ENCODE measurements at regions not wholly inside any gene's neighbourhood (a gene's known extent, or its start where the extent isn't known, plus 50 kb on each side); places are given as distances from the start of the nearest gene placed in this dataset.

- DNase-seq: no peak
Measured at GRCh38 chr14:49463146-49463545, 123.0 kb downstream of the RPS29 start.

- peak; percentile 67 for DNase-seq
Measured at GRCh38 chr14:49461529-49462401, 124.4 kb downstream of the RPS29 start.

- no peak for DNase-seq
Measured at GRCh38 chr14:49460662-49461061, 125.5 kb downstream of the RPS29 start.

- DNase-seq: no peak
Measured at GRCh38 chr14:49456589-49456988, 129.6 kb downstream of the RPS29 start.

GRCh38 chr14:49451938-49452337 lies 134.2 kb downstream of the RPS29 start:
- no peak for DNase-seq

GRCh38 chr14:49449749-49450148 lies 136.4 kb downstream of the RPS29 start:
- DNase-seq: no peak

GRCh38 chr14:49447540-49448107 lies 138.6 kb downstream of the RPS29 start:
- no peak for DNase-seq

GRCh38 chr14:49446801-49447200 lies 139.4 kb downstream of the RPS29 start:
- DNase-seq: no peak

GRCh38 chr14:49438256-49438770 lies 147.9 kb downstream of the RPS29 start:
- DNase-seq: no peak

- no peak for DNase-seq
Measured at GRCh38 chr14:49428076-49428475, 158.1 kb downstream of the RPS29 start.

GRCh38 chr14:49427117-49427516 lies 159.1 kb downstream of the RPS29 start:
- no peak for DNase-seq

GRCh38 chr14:49425921-49426320 lies 160.3 kb downstream of the RPS29 start:
- DNase-seq: no peak

GRCh38 chr14:49424436-49425331 lies 161.5 kb downstream of the RPS29 start:
- no peak for DNase-seq

- DNase-seq: peak; percentile 43
Measured at GRCh38 chr14:49420201-49420600, 166.0 kb downstream of the RPS29 start.

- no peak for DNase-seq
Measured at GRCh38 chr14:49418789-49419188, 167.4 kb downstream of the RPS29 start.

- DNase-seq: no peak
Measured at GRCh38 chr14:49417790-49418189, 168.4 kb downstream of the RPS29 start.

GRCh38 chr14:49408187-49408933 lies 177.8 kb downstream of the RPS29 start:
- DNase-seq: no peak

GRCh38 chr14:49405291-49405690 lies 180.9 kb downstream of the RPS29 start:
- DNase-seq: no peak

- DNase-seq: no peak
Measured at GRCh38 chr14:49401373-49401772, 184.8 kb downstream of the RPS29 start.

- DNase-seq: no peak
Measured at GRCh38 chr14:49396801-49397200, 189.4 kb downstream of the RPS29 start.

- DNase-seq: no peak
Measured at GRCh38 chr14:49381778-49382177, 204.4 kb downstream of the RPS29 start.

- no peak for DNase-seq
Measured at GRCh38 chr14:49367696-49368095, 218.5 kb downstream of the RPS29 start.

- DNase-seq: no peak
Measured at GRCh38 chr14:49366416-49366815, 219.8 kb downstream of the RPS29 start.

Data from stimulated activated CD8-positive, alpha-beta memory T cell treated with anti-CD3 and anti-CD28 coated beads, Interleukin-4, amount 100 ng/mL, for 48 hours (primary cell).